ENCODE measurements at regions not wholly inside any gene's neighbourhood (a gene's known extent, or its start where the extent isn't known, plus 50 kb on each side); places are given as distances from the start of the nearest gene placed in this dataset.

- Histone ChIP-seq H4K20me1 (ENCODE audit: control insufficient read depth, insufficient read depth, low read depth, low read length) (no peaks in the 10 kb centered on the region), H3K9me3 (ENCODE audit: control insufficient read depth, insufficient read depth, low read length) (no peaks in the 10 kb centered on the region; the same call in 1 of the 2 replicates), H3K27me3 (ENCODE audit: control insufficient read depth, low read length) (no peaks in the 10 kb centered on the region), H3K9me2 (replicated peaks; ENCODE audit: control insufficient read depth, low read length) (no peaks in the 10 kb centered on the region), H3K4me1 (ENCODE audit: control insufficient read depth, low read length) (no peaks in the 10 kb centered on the region), H3K79me2 (ENCODE audit: control insufficient read depth, low read length) (no peaks in the 10 kb centered on the region), H3K4me2 (ENCODE audit: low read length) (no peak overlapping the region), H3K36me3 (ENCODE audit: control insufficient read depth, low read length) (no peaks in the 10 kb centered on the region), H3F3A (ENCODE audit: control insufficient read depth, insufficient read depth) (no peaks in the 10 kb centered on the region), H3K27ac (ENCODE audit: low read depth, low read length) (no peak overlapping the region), H3K4me3 (ENCODE audit: low read length) (no peak overlapping the region)
- TF ChIP-seq CTCF (IDR thresholded peaks at IDR 0.05; ENCODE audit: low read depth, low read length, poor library complexity, severe bottlenecking), result no peak
These were observed 898.3 kb upstream of the PCDH9 start for GRCh38 chr13:68128297-68128915.

- Histone ChIP-seq H3K9me2 (replicated peaks; ENCODE audit: control insufficient read depth, low read length) (no peaks in the 10 kb centered on the region), H3K27ac (ENCODE audit: low read depth, low read length) (no peak overlapping the region), H3F3A (ENCODE audit: control insufficient read depth, insufficient read depth) (no peaks in the 10 kb centered on the region), H3K4me3 (ENCODE audit: low read length) (no peak overlapping the region), H3K79me2 (ENCODE audit: control insufficient read depth, low read length) (no peaks in the 10 kb centered on the region), H3K4me1 (ENCODE audit: control insufficient read depth, low read length) (no peaks in the 10 kb centered on the region), H3K36me3 (ENCODE audit: control insufficient read depth, low read length) (no peaks in the 10 kb centered on the region), H3K4me2 (ENCODE audit: low read length) (no peak overlapping the region), H3K27me3 (ENCODE audit: control insufficient read depth, low read length) (no peaks in the 10 kb centered on the region), H4K20me1 (ENCODE audit: control insufficient read depth, insufficient read depth, low read depth, low read length) (no peaks in the 10 kb centered on the region), H3K9me3 (ENCODE audit: control insufficient read depth, insufficient read depth, low read length) (no peaks in the 10 kb centered on the region; the same call in 1 of the 2 replicates)
- TF ChIP-seq EZH2phosphoT487 (IDR thresholded peaks at IDR 0.05; ENCODE audit: borderline replicate concordance, low read length) (no peak), CTCF (IDR thresholded peaks at IDR 0.05; ENCODE audit: low read depth, low read length, poor library complexity, severe bottlenecking) (no peak)
These were observed 894.9 kb upstream of the PCDH9 start for GRCh38 chr13:68125087-68125480.

GRCh38 chr13:68124437-68125086 lies 894.4 kb upstream of the PCDH9 start:
- no peaks in the 10 kb centered on the region for H3K36me3 ChIP-seq (ENCODE audit: control insufficient read depth, low read length)

More at GRCh38 chr13:68124437-68125086, 894.4 kb upstream of the PCDH9 start:
- Histone ChIP-seq H3K9me2 (replicated peaks; ENCODE audit: control insufficient read depth, low read length) (no peaks in the 10 kb centered on the region), H3K4me2 (ENCODE audit: low read length) (no peak overlapping the region), H3K4me3 (ENCODE audit: low read length) (no peak overlapping the region), H3K9me3 (ENCODE audit: control insufficient read depth, insufficient read depth, low read length) (no peaks in the 10 kb centered on the region; the same call in 1 of the 2 replicates), H3K4me1 (ENCODE audit: control insufficient read depth, low read length) (no peaks in the 10 kb centered on the region), H3K27ac (ENCODE audit: low read depth, low read length) (no peak overlapping the region), H4K20me1 (ENCODE audit: control insufficient read depth, insufficient read depth, low read depth, low read length) (no peaks in the 10 kb centered on the region), H3K79me2 (ENCODE audit: control insufficient read depth, low read length) (no peaks in the 10 kb centered on the region), H3F3A (ENCODE audit: control insufficient read depth, insufficient read depth) (no peaks in the 10 kb centered on the region), H3K27me3 (ENCODE audit: control insufficient read depth, low read length) (no peaks in the 10 kb centered on the region)
- TF ChIP-seq EZH2phosphoT487 (IDR thresholded peaks at IDR 0.05; ENCODE audit: borderline replicate concordance, low read length), result no peak
- TF ChIP-seq CTCF (IDR thresholded peaks at IDR 0.05; ENCODE audit: low read depth, low read length, poor library complexity, severe bottlenecking), result no peak

Data from DOHH2 (cell line).